A204.1 (cell line): ENCODE measurements at regions not wholly inside any gene's neighbourhood (a gene's known extent, or its start where the extent isn't known, plus 50 kb on each side); places are given as distances from the start of the nearest gene placed in this dataset.
"Not testable (repeated sequence)": the region's sequence is repeated elsewhere in the genome, so short reads cannot be mapped to it uniquely, and the experiment has no call there.

Experiments
- FAIRE-seq: peaks from 2 replicates; lab custom pipeline; 2012; peaks lifted over from hg19 to GRCh38; lab: Jason Lieb, UNC

GRCh38 chr5:18465833-18466681 is 831.8 kb downstream of the TAF11L14 start:
- peak; percentile 85 for FAIRE-seq

DNA sequence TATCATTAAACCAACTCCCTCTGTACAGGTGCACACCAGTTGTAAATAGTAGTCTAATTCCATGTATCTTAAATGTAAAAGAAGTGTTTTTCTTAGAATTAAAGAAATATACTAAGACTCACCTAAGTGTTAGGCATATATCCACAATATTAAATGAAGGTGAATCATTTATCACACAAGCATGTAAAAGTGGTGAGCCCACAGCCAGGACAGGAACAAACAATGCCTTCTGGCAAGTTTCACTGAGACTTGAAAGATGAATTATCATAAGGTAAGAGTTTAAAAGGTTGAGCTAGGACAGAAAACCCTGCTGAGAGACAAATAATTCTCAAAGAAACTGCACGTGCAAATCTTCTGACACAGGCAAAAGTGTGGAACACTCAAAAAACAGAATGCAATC is 832.5 kb downstream of the TAF11L14 start:
- FAIRE-seq, result no peak

DNA sequence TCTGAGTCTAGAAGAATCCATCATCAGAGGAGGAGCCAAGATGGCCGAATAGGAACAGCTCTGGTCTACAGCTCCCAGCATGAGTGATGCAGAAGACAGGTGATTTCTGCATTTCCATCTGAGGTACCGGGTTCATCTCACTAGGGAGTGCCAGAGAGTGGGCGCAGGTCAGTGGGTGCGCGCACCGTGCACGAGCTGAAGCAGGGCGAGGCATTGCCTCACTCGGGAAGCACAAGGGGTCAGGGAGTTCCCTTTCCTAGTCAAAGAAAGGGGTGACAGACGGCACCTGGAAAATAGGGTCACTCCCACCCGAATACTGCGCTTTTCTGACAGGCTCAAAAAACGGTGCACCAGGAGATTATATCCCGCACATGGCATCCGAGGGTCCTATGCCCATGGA is 837.5 kb downstream of the TAF11L14 start:
- FAIRE-seq, result not testable (repeated sequence)

DNA sequence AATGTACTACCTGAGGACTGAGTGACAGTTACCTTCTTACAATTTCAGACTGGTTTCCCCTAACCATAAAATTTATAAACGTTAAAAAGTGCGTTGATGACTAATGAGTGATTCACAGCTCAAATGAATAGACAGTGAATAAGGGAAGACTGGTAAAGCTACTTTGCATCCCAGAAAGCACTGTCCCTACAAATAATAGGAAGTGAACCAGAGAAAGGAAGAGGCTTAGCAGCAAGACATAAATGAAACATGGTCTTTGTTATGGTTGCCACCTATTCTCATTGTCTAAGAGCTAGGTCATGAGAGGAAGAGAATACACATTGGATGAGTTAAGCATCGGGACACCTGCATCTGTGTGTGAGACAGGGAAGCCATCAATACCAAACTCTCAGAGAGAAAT is 849.2 kb downstream of the TAF11L14 start:
- FAIRE-seq, result no peak

- no peak for FAIRE-seq
Observed at GRCh38 chr5:18487928-18488480, 853.7 kb downstream of the TAF11L14 start.

DNA sequence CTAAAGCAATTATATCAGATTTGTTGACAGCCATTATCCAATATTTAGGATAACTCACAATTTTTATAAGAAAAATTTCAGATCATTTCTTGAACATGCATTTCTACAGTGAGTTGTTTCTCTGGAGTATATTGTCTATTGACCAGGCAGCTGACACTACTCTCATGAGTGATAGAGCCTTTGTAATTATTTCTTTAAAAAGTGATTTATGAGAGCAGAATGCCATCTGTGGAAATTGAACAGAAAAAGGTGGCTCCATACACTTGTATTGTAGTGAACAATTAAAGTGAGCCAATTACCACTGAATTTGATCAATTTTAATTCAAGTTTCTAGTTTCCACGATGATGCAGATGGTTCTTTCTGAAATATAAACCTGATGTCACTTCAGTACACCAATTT is 855.4 kb downstream of the TAF11L14 start:
- FAIRE-seq, result no peak

DNA sequence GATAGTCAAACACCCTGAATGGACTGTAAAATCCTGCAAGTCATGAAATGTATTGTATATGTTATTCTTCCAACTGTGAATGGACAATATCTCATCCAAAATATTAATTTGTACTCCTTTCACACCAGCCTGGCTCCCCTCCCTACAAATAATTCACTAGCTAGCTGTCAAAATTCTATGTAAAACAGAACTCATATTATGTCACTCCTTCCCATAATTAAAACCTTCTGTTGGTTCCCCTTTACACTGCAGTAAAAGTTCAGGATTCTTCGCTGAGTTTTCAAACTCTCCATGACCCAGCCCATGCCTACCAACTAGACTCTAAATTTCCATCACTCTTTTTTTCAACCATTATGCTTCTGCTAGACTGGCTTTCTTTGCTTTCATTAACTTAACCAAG is 857.1 kb downstream of the TAF11L14 start:
- FAIRE-seq, result no peak

GRCh38 chr5:18495157-18495556 is 860.9 kb downstream of the TAF11L14 start:
- no peak for FAIRE-seq

DNA sequence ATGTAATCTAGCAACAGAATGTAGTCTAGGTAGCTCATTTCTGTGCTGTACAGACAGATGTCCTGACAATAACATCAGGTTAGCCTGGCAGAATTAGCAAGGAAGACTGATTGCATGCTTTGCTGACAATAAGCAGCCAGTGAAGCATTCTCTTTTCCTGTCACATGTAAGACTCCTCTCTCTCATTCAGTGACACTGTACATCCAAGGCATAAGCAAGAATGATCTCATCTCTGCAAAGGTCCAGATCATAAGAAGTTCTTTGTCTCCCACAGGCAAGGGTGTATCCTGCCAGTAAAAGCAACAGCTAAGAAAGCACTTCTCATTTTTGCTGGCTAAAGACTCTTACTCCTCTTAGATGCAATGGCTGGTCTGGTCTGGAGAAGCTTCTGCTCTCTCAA is 861.8 kb downstream of the TAF11L14 start:
- no peak for FAIRE-seq

DNA sequence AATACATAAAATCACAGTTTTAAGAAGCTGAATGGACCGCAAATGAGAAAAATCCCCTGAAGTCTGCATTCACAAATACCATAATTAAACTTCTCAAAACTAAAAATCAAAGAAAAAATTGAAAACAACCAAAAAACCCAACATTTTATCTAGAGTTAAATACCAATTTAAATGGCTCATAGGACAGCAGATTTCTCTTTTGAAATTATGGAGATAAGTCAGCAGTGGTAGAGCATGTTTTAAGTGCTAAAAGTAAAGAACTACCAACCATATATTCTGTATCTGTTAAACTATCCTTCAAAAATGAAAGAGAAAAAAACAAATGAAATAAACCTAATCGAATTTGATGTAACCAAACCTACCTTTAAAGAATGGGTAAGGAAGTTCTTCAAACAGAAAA is 862.8 kb downstream of the TAF11L14 start:
- peak; percentile 25 for FAIRE-seq

DNA sequence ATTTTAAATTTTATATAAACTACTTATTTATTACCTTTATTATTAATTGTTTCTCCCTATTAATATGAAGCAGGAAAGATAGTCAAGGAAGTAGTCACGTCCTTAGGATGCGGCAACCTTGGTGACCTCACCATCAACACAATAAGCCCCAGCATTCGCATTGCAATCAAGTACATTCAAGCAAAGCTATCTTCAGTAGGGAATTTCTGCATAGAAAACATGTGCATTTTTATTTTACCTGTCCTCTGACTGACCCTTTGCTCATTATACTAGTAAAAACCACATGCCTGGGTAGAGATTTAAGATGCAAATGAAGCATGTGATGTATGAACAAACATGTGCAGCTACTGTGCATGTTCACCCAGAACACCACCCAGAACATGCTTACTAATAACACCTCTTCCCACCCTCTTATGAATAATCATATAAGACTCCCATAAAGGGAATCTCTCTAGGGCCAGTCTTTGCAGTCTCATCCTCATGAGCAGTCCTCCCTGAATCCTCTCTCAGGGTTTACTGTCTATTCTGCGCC is 869.6 kb downstream of the TAF11L14 start:
- no peak for FAIRE-seq

DNA sequence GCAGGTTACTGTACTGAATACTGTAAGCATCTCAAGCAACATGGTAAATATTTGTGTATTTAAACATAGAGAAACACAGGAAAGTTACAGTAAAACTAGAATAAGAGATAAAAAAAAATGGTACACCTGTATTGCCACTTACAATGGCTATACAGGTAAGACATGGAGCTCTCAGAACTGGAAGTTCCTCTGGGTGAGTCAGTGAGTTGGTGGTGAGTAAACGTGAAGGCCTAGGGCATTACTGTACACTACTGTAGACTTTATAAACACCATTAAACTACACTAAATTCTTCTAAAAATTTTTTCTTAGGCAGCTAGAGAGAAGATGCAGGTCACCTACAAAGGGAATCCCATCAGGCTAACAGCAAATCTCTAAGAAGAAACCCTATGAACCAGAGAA is 872.9 kb downstream of the TAF11L14 start:
- FAIRE-seq, result no peak

DNA sequence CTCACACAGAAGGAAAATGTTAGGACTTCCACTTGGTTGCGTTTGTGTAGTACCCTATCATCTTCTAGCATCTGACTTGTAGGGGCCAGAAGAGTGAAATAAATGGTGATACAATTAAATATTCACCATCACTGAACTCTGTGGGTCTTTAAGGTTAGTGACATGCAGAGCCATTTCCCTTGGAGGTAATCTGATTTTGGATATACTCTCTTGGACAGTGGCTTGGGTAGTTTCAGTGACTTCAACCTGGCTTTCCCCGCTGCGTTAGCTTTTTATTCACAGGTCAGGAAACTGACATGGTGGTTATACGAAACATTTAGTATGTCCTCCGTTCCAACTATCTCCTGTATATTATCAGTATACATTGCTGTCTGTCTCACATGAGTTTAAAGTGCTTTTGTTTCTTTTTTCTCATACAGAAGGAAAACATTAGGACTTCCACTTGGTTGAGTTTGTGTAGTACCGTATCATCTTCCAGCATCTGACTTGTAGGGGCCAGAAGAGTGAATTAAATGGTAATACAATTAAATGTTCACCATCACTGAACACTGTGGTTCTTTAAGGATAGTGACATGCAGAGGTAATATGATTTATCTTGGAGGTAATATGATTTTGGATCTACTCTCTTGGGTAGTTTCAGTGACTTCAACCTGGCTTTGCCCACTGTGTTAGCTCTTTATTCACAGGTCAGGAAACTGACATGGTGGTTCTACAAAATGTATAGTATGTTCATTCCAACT is 883.6 kb downstream of the TAF11L14 start:
- FAIRE-seq, result no peak

DNA sequence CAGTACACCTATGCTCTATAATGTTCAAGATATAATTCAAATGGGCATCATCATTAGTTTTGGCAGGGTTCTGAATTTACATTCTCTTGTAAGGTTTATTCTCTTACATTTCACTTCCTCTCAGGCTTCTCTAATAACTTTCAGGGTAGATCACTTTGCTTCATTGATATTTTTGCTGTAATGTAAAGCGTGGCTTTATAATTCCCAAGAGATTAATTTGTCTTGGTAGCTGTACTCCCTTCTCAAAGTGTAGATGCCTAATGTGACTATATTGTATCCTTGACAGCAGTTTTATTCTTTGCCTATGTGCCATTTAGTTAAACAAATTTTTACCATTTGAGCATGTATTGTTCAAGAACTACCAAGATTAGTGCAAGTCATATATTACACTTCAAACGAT is 889.1 kb downstream of the TAF11L14 start:
- FAIRE-seq, result no peak

DNA sequence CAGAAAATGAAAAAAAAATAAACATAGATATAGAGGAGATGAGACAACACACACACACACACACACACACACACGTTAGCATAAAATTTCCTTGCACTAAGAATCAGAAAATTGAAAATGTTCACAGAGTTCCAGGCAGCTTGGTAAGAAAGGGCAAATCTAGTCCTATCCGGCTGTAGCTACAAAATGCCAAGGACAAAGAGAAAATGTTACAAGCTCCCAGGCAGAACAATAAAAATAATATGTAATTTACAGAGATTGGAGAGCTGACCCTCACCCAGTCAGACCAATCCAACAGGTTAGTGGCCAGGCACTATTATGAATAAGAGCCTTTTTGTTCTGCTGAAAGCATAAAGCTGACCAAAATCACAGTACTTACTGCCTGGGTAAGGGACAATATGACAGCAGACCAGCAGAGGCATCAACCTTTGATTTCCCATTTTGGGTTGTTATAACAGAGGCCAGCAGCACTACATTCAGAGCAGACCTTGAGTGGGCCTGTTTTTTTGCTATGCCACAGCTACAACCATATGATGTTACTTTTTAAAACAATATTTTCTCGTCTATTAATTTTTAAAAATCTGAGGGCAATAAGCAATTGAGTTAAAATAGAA is 892.6 kb downstream of the TAF11L14 start:
- no peak for FAIRE-seq

DNA sequence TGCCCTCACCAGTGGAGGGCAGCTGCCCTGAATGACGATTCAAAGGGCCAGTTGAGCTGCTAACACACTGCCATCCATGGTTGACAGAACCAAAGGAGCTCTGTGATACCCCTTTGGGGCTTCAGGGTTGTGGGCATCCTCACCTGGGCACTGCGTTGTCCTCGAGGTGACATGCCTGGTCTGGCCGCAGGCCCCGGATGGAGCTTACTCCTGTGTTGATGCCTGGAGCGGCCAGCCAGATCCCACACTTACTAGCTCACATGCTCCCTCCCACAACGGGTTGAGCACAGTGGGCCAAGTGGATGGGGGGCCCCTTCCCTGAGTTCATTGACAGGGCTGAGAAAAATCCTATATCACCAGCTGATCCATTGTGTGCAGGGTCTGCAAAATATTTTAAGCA is 898.9 kb downstream of the TAF11L14 start:
- no peak for FAIRE-seq

GRCh38 chr5:18534119-18534518 is 899.9 kb downstream of the TAF11L14 start:
- no peak for FAIRE-seq

DNA sequence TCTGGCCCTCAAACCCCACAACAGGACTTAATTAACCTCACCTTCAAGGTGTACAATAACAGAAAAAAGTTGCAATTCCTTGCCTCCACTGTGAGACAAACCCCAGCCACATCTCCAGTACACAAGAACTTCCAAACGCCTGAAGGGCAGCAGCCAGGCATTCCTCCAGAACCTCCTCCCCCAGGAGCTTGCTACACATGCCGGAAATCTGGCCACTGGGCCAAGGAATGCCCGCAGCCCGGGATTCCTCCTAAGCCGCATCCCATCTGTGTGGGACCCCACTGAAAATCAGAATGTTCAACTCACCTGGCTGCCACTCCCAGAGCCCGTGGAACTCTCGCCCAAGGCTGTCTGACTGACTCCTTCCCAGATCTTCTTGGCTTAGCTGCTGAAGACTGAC is 901.5 kb downstream of the TAF11L14 start:
- FAIRE-seq, result not testable (repeated sequence)

DNA sequence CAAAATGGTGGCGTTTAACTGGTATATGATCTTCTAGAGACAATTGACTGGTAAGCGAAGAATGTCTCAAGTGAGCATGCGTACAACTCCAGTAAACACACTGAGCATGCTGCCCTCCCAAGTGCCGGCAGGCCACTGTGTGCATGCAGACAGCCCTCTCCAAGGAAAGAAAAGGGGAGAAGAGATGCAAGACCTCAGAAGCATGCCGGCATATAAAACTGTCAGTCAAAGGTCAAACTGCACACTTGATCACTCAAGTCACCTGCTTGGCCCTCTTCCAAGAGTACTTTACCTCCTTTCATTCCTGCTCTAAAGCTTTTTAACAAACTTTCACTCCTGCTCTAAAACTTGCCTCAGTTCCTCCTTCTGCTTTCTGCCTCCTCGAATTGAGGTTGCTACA is 910.2 kb downstream of the TAF11L14 start:
- FAIRE-seq, result no peak

- FAIRE-seq, result no peak
Observed at GRCh38 chr5:18546591-18546990, 912.3 kb downstream of the TAF11L14 start.

- no peak for FAIRE-seq
Observed at GRCh38 chr5:18551716-18552115, 917.5 kb downstream of the TAF11L14 start.

DNA sequence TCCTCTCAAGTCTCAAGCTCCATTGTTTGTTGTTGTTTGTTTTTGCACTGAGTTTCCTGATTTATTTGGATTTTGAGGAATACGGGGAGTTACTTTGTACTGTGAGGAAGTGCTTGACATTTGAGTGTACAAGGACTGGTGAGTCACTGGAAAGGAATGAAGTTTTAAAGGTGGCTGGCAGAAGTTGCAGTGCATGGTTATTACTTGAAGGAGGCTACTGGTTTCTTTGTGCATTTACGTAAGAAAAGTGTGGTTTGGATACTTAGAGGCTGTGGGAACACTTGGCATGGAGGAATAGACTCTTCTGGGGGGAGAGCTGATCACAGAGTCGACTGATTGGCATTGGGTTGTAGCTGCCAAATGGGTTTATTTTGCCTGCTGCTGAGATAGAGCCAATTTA is 919.0 kb downstream of the TAF11L14 start:
- FAIRE-seq, result no peak

- FAIRE-seq, result no peak
Observed at GRCh38 chr5:18560602-18561001, 926.3 kb downstream of the TAF11L14 start.
